GM19397 (cell line): ENCODE measurements at regions not wholly inside any gene's neighbourhood (a gene's known extent, or its start where the extent isn't known, plus 50 kb on each side); places are given as distances from the start of the nearest gene placed in this dataset.

ENCODE experiments used
- ATAC-seq: cut with Tn5 transposase; IDR thresholded peaks from one replicate; pipeline ENCODE4 v1.9.1; 2021; ENCODE audit warnings: mild to moderate bottlenecking, moderate library complexity; ENCODE audit not compliant: unreplicated experiment

DNA sequence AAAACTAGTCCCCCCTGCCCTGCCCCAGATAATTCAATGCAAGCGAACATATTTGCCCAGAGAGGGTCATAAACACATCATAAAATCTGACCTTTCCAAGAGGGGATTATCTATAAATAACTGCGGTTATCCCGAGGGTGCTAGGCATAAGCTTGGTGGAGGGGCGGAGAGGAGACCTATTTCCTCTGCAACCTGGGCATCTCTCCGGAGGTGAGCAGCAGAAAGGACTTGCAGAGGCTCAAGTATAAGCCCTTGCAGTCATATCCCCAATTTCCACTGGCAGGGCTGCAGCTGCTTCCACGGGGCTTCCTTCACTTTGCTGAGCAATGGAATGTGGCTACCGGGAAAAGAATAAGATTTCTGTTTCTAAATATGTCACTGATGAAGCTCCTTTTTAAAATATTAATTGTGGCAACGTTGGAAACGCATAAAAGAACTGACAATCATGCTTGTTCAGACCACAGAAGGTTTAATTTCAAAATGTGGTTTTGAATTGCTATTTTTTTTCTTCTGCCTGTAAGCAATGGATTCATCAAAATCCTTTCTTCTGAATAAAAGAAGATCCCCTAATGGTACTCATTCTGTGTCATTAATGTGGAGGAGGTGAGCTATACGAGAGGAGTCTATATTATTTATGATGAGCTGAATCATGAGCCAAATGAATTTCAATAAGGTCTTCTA, 268.9 kb upstream of the ATP2B1 start:
- no peak for ATAC-seq

DNA sequence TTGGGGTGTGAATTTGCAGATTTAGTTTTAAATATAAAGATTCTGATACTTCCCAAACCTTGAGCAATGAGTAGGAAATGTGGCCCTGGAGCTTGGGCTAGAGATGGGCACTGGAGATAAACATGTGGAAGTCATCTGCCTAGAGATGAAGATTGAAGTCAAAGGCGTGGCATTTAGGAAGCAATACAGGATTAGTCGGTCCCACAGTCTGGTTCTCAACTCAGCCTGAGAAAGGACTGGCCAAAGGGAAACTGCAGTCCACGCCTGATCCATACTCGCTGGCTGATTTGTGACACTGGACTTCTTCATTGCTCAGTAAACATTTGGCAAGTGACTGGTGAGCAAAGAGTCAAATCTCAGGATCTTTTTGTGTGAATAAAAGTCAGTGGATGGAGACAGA, 268.2 kb upstream of the ATP2B1 start:
- no peak for ATAC-seq

DNA sequence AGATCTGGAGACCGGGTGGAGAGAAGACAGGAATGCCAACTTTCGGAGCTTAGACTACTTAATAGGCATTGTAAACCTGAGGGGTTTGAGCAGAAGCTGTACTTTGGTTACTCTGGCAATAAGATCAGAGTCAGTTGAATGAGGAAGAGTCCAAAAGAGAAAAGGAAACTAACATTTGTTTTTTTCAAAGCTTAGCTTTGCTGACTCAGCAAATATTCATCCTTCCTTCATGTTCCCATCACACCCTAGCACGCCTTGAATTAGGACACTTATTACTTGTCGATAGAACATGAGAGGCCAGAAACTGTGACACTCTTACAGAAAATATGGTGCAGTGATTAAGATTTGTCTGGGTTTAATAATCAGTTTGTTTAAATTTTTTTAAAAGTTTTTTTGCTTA, 266.9 kb upstream of the ATP2B1 start:
- ATAC-seq, result no peak

DNA sequence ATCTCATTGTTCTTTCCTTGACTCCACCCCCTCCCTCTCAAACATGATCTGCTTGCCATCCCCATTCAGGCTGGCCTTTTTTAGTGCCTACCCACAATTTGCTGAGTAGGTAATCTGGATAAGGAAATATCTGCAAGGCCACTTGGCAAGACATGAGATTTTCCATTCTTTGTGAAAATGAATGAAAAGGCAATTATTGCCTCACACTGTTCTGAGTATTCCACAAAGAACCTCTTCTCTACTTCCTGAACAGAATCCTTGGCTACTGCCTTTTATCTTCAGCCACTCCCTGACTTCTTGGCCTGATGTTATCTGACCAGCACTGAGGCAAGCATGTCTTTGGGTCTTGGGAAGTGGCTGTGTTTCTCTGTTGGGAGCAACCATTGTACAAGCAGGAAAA, 263.2 kb upstream of the ATP2B1 start:
- ATAC-seq, result no peak

DNA sequence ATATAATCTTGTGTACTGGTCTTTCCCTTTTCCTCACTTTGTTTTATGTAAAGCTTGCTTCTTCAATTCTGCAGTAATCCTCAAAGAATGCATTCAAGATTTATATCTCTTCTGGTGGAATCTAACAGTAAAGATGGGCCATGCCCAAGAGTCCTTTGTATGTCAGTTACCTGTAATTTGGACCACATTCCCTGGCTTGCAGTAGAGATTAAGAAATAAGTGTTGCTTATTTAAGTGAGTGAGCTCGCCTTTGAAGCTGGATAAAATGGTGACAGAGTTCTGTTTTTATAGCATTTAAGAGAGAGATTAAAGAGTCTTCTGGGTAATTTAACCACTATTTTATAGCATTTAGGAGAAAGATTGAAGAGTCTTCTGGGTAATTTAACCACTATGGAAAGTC, 262.1 kb upstream of the ATP2B1 start:
- ATAC-seq, result no peak

DNA sequence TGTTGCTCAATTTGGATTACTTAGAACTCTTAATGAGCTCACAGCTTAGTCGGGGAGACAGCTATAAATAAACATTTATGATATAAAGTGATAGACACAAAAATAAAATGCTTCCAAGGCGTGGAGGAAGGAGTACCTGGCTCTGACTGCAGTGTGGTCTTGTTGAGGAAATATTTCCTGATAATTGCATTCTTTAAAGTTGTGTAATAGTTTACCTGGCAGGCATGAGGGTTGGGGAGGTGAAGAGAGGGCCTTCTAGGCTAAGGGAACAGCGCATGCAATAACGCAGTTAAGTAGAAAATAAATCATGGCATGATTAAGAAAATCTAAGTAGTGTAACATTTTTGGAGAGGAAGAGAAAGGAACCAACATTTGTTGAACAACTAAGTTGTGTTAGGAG, 260.5 kb upstream of the ATP2B1 start:
- no peak for ATAC-seq

DNA sequence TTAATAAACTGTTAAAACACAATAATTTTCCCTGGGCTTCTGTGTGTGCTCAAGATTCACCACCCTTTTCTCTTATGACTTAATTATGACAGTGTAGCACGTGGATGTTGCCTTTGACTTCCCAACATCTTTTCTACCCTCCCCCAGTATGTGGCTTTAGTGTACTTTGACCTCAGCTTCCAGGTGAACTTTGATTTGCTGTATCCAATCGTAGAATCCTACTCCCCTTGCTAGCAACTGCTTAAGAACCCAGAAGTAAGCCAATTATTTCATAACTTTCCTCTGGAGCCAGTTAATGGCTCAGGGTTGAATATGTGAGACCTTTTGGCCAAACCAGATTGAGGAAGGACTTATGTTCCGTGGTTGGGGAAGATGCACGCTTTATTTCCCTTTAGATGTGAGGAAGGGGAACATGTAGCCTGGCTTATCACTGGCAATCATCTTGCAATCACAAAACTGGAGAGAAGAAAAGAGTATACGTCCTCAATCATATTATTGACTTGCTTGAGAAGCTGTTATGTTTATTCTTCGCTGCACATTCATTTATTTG, 259.6 kb upstream of the ATP2B1 start:
- no peak for ATAC-seq

DNA sequence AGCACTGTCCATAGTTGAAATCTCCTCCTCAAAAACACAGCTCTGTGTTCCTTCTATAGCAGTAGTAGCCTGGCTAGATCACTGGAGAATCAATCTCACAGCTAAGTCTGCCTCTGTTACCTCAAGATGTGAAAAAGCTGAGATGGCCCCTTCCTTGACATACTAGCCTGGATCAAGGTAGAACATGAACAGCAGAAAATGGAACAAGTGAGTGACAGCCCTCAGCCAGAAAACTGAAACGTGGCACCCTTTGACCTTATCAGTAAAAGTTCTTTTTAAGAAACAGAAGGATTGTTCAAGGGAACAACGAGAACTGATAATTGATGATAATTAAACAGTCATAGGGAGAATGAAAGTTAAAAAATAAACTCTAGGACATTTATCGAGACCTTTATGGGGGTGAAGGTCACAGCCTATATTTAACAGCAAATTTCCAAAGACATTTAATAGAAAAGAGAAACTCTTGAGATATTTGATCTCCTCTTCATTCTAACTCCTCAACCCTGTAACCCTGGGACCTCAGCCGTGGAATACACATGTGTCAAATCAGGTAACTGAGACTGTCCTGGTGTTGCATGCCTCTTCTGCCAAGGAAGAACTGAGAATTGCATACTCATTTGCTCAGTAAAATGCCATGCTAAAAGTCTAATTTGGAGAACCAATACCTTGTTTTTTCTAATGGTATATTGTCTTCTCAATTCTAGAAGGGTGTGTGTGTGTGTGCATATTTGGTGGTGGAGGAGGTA, 258.0 kb upstream of the ATP2B1 start:
- ATAC-seq, result no peak

DNA sequence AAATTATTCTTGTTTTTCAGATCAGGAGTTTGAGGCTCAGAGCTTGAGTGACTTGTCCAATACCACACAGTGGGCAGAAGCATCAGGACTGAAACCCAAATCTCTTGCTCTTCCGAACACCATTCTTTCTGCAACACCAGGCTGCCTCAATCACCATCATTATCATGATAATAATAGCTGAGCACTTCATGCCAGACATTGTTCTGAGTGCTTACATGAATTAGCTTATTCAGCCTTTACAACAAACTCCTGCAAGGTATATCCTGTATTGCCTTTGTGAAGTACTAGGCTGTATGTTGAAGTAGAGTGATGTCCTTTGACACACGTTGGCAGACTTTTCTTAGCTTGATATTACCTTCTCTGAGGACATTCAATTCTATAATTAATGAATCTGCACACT, 257.4 kb upstream of the ATP2B1 start:
- no peak for ATAC-seq

DNA sequence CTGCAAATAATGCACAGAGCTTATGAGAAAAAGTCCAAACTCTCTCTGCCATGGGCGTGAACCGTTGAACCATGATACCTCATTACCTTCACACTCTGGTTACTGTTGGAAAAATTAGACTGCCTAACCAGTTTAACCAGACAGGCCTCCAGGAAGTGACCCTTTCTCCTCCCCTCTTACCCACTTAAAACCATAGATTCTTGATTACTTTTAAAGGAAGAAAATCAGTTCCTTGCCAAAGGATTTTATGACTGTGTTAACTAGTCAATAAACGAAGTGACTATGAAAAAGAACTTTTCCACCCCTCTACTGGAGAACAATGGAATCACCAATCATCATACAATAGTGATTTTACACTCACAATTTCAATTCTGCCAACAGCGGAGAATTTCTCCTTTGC, 254.0 kb upstream of the ATP2B1 start:
- no peak for ATAC-seq

DNA sequence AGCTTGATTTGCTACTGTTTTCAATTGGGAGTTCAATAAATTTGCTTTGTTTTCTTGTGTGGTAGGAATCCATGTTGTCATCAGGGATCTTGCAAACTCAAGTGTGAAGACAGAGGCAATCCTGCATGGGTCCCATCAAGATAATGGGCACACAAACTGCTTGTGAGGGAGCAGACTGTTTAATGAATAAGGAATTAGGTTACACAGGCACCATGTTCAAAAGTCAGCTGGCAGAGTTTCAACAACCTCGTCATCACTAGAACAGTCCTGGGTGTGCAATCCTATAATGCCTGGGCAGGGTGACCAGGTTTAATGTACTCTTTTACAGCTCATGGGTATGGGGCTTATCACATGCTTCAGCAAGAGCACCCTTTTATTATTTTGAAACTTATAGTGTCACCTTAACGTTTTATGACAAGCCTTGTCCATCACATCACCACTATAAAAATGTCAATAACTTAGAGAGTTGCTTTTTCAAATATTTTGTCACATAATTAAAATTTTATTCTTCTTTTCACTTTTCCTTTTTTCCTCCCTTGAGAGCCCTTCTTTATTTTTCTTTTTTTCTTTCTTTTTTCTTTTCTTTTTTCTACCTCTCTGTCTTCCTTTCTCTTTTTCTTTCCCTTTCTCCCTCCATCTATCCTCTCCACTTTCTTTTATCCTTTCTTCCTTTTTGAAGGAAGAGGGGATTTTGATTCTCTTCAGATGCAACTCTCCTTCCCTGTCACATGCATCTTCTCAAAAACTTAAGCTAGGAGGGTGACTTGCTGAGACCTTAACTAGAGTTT, 252.2 kb upstream of the ATP2B1 start:
- ATAC-seq, result peak; percentile 39

DNA sequence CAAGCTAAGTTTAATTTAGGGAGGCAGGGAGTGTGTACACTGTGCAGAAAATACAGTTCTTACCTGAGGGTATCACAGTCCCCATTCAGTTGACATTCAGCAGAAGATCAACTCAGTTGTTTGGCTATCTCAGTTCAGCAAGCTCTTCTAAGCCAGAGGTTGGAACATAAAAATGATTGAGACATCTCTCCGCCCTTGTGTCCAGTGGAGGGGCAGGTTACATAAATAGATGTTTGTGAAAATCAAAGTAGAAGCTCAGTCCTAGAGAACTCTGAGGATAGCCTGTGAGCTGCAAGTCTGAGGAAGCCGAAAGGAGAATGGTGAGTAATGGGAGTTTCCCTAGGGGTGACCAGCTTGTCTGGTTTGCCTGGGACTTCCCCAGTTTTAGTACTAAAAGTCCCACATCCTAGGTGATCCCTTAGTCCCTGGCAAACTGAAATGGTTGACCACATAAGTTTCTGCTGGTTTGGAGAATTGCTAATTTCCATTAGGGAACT, 251.4 kb upstream of the ATP2B1 start:
- ATAC-seq, result peak; percentile 88

DNA sequence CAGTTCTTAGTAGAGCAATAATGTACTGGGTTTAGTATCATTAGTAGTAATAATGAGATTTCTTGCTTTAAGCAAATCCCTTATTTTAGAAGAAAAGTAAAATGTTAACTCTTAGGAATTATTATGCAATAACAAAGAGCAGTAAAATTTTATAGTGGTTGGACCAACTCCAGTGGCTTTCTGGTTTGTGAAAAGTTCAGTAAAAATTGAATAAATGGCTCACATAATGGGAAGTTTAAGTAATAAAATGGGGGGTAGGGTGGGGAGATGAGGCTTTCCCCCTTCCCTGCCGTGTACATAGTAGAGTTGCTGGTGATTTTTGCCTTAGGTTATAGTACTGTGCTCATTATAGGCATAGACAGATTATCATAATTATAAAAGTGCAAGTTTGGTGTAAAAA, 250.5 kb upstream of the ATP2B1 start:
- no peak for ATAC-seq

DNA sequence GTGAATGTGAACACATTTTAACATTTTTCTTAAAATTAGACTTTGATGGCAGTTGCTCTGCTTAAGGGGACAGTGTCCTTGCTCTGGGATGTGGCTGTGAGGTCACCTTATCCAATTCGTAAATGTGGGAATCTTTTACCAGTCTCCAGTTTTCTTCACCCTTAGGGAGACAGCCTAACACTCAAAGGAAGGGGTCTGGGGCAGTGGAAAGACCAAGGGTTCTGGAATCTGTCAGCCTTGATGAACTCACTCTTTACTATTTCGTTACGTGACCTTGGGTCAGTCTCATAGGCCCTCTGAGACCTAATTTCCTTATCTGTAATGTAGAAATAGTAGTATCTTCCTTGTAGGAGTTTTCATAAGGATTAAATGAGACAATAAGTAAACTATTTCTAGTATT, 245.6 kb upstream of the ATP2B1 start:
- ATAC-seq, result no peak

DNA sequence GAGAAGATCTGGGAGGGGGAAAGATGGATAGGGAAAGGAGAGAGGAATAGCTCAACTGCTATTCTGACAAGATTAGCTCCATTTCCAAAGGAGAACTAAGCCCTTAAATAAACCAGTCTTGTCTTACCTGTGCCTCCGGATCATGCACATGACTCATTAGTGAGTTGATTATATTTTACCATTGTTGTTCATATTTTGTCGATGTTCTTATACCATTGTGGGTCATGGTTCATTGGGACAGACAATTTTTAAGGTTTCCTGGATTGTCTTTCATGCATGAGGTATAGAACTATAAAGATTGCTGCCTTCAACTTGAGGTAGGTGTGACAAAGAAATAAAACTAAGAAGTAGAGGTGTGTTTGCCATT, 243.0 kb upstream of the ATP2B1 start:
- ATAC-seq, result no peak

DNA sequence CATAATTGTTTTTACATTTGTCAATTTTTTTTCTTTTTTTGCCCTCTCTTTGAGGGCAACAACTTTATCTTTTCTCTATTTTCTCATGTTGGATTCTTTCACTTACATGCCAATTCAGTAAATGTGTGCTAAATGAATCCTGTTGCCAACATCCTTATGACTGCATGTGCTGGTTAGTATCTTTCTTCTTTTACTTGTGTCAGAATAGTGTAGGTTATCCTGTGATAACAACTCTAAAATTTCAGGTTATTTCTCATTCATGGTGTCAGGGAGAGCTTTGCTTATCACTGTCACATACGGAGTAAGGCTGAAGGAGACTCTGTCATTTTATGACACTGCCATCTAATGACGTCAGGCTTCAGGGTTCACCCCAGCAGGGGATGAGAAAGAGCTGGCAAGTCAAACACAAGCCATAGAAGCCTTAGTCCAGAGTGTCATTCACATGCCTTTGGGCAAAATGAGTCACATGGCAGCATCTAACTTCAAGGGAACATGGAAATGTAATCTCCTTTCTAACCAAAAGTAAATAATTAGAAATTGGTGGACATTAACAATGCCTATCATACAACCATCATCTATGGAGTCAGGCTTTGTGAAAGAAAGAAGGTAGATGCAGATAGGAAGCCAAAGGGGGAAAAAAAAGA, 242.5 kb upstream of the ATP2B1 start:
- ATAC-seq, result no peak

DNA sequence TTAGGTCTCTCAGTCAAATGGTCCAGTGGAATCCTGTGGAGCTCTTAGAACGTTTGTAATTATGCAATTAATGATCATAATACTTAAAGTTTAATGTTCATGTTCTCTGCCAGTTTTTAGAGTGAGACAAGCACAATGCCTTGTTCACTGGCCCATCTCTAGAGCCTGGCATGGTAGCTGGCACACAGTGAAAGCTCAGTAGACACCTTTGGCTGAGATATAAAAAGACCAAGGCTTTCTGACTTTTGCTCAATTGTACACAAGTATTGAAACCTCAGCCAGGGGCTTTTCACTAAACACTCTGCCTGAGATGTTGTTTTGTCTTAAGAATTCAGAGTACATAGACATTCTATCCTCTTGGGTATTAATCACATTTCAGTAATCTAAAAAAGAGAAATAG, 241.8 kb upstream of the ATP2B1 start:
- peak; percentile 45 for ATAC-seq

DNA sequence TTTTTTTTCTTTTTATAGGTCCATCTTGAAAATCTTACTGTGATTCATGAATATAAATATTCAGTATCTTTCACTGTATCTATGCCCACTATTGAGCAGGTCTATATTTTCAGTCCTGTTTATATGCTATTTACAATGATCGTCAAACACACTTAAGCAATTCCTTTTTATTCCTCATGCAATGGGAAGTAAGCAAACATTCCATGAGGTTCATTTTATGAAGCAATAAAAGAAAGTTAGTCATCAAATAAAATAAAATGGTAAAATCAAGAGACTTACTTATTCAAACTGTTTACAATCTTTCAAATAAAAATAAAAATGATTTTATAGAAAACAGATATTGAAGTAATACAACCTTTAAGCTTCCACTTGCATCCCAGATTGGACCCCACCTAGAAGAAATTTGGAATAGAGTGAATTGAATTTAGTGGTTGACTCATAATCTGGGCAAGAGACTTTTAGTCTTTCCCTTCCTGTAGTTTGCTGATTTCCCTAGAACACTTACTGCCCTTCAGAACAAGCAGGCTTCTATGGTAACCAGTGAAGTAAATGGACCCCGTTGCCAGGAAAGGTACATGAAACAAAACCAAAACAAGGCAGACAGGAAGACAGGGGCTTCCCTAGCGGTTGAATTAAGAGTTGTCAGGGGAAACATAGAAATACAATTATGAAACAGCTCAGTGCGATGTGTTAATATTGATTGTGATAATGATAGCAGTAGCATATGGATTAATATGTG, 241.0 kb upstream of the ATP2B1 start:
- peak; percentile 86 for ATAC-seq

DNA sequence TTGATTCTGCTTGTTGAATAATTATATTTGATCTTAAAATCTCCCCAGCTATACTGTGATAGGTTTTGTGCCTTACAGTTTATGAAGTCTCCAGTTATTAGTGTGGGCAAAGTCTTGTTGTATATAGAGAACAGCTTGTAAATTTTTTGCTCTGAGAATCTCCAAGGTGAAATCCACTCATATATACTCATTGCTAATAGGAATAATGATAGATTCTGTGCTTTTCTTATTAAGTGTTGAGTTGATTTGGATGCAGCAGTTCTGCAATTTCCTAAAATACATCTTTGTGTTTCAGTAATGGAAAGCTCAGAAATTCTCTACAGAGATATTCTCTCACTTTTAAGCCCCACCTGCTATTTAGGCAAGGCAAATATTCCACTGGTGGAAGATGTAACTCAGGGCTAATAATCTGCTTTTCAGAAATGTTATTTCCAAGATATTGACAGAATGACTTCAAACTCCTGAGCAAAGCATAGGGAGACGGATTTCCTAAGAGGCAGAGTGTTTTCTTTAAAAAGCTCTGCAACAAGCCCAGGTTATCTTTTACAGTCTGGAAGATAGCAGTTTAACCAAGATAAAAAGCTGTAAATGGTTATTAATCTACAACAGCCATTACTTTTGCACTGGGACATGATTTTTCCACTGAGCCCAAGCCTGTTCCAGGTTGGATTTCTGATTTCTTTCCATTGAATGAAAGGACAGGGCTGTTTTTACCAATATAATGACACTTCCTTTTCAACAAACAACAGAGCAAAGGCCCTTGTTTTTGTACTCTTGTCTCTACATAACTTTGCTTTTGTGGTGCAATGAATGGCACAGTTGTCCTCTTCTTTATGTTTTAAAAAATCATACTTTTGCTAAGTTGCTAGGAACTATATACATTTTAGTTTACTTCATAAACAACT, 239.9 kb upstream of the ATP2B1 start:
- ATAC-seq, result no peak
